HG03097 (cell line): ENCODE measurements at regions not wholly inside any gene's neighbourhood (a gene's known extent, or its start where the extent isn't known, plus 50 kb on each side); places are given as distances from the start of the nearest gene placed in this dataset.

Source experiments
- ATAC-seq: cut with Tn5 transposase; IDR thresholded peaks from one replicate; pipeline ENCODE4 v1.9.1; 2021; ENCODE audit not compliant: unreplicated experiment, low FRiP score

GRCh38 chr12:77368379-77368778 is 303.0 kb upstream of the E2F7 start:
- ATAC-seq, result no peak

GRCh38 chr12:77366616-77367015 is 301.2 kb upstream of the E2F7 start:
- no peak for ATAC-seq

- ATAC-seq, result no peak
These were observed 299.0 kb upstream of the E2F7 start for GRCh38 chr12:77364400-77364799.

DNA sequence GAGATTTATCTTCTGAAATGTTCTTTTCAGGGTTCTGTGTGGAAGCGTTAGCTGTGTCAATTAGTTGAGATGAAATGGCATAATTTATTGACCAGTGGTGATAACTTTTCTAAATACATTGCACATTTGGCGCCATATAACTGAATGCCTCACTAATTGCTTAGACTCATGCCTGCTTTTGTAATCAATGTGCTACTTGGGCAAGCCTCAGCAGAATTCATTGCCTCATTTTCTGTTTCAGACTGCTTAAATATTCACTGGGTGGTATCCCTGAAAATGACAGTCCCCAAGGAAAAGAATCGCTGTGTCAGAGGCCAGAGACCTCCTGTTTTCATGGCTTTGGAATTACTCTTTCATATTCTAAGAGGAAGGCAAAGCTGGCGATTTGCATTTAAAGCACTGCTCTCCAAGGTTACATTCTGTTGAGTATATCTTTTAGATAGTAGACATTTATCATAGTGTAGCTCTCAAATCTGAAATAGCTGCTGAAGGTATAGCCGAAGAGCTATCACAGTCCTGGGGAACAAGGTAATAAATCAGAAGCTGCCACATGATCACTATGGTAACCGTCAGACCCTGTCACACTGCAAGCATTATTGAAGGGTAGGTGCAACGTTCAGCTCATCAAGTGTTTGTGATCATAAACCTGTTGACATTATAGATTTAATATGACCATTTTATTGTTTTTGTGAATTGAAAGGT is 297.3 kb upstream of the E2F7 start:
- no peak for ATAC-seq

- ATAC-seq, result no peak
These were observed 292.3 kb upstream of the E2F7 start for GRCh38 chr12:77357655-77358054.

- no peak for ATAC-seq
These were observed 289.5 kb upstream of the E2F7 start for GRCh38 chr12:77354766-77355362.

DNA sequence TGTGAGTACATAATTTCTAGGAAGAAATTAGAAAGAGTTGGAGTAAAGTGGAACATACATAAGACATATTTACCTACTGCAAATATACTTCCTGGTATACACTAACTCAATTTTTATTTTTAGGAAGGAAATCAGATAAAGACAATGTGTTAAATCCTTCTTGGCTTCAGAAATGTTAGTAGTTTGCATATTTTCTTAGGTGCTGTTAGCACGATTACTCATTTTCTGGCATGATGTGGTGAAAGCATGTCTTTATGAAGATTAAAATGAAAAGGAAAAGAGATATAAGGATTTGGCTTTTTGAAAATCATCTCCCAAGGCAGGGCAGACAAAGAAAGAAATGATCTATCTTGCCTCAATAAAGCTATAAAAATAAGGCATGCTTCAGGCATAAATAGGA is 287.6 kb upstream of the E2F7 start:
- no peak for ATAC-seq

DNA sequence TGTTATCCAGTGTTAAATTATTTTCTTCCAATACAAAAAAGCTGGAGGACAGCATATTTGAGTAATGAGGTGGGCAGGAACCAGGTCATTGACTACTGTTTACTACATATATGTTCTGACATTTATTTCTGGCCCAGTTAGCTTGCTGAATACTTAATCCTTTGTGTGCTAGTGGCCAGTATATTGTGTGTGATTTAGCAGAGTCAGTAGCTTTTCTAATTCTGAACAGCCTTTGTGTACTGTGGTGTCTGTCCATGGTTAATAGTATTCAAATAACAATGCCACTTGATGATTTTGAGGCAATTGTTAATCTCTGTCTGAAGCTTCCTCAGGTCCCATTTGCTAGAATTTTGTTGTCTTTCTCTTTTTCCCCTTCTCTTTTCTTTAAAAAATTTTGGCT is 286.5 kb upstream of the E2F7 start:
- no peak for ATAC-seq

- no peak for ATAC-seq
These were observed 284.5 kb upstream of the E2F7 start for GRCh38 chr12:77349689-77350370.

GRCh38 chr12:77347017-77347416 is 281.6 kb upstream of the E2F7 start:
- ATAC-seq, result no peak

- ATAC-seq, result no peak
These were observed 280.0 kb upstream of the E2F7 start for GRCh38 chr12:77345336-77345735.

- no peak for ATAC-seq
These were observed 279.3 kb upstream of the E2F7 start for GRCh38 chr12:77344651-77345050.

GRCh38 chr12:77343291-77343690 is 277.9 kb upstream of the E2F7 start:
- ATAC-seq, result no peak

- ATAC-seq, result no peak
These were observed 276.9 kb upstream of the E2F7 start for GRCh38 chr12:77342253-77342652.

GRCh38 chr12:77339610-77340009 is 274.2 kb upstream of the E2F7 start:
- ATAC-seq, result no peak

GRCh38 chr12:77337362-77337761 is 272.0 kb upstream of the E2F7 start:
- ATAC-seq, result no peak

DNA sequence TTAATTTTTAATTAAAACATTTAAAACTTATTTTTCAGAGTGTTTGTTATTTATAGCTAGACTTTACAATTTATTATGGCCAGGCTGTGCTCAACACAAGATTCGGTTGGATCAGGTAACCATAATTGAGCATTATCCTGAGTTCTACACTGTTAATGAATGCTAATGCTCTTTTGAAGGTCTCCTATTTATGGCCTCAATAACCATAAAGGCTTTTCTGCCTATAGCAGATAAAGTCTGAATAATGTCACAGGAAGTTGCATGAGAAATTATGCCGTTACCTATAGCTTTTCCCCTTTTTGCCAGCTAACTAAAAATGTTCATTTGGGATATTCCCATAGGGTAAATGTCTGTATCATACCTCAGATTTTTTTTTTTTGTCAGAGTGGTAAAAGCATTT is 269.4 kb upstream of the E2F7 start:
- no peak for ATAC-seq

- no peak for ATAC-seq
These were observed 263.0 kb upstream of the E2F7 start for GRCh38 chr12:77328326-77328725.

DNA sequence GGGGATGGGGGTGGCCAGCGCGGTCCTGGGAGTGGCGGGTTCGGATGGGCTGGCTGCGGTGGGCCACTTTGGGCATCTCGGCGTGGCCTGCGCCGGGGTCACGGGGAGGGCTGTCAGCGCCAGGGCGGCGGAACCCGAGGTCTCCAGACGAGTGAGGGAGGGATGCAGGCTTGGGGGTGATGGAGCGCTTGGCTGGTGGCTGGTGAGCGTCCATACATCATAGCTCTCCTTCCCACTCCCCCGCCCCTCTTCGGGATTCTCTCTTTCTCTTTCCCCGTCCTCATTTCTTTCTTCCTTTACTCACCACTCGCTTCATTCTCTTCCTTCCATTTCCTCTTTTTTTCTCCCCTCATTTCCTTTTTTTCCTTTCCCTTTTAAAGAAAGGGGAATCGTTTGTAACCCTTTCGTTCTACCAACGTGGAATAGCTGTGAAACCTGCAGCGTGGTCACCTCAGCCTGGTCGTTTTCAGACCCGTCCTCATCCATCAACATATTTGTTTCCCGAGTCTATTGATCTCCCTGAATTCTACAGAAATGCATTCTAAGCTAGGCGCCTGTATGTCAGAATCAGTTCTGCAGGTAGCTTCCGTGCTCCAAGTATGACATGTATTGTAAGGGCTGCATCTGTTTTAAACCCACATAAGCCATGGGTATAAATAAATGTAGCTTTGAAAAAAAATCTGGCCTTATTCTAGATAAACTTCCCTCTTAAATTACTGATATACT is 260.3 kb upstream of the E2F7 start:
- ATAC-seq, result no peak

DNA sequence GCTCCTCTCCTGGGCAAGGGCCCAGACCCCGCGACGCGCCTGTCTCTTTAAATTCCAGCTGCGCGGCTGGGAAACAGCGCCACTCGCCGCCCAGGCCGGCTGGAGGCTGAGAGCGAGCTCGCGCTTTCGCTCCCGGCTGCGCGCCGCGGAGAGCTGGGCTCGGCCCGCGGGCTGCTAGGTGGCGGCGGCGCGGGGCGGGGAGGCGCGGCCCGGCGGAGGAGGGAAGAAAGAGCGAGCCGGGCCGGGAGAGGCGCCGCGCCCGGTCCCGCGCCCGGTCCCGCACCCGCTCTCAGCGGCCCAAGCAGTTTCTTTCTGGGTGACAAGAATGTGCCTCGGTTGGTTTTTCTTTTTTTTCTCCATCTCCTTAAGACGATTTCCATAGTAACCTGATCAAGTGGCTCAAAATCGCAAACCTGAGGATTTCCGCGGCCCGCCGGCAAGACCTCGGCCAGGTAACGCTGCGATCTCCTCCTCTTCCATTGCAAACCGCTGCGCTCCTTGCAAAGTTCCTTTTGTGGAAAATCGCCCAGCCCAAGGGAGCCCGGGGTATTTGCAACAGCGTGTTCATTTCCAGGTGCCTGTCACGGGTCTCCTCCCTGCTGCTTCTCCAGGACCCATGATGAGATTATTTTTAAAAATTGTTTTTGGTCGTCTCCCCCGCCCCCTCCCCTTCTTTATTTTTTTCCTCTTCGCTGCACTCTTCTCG is 259.5 kb upstream of the E2F7 start:
- peak; percentile 89 for ATAC-seq

DNA sequence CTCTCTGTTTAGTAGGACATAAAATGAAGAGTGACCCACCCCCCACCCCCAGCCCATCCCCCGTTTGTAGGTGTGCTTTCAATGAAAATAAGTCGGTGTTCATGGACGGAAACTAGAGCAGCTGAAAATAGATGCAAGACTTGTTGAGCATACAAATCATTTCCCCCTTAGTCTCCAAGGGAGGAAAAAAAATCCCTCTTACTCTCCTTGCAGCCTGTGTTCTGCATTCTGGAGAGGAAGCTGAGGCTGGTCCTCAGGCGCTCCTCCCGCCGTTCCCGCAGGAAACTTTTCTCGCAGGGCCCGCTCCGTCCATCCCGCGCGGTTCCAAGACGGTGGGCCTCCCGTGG is 259.0 kb upstream of the E2F7 start:
- ATAC-seq, result no peak
